HG03354 (cell line): ENCODE measurements at regions not wholly inside any gene's neighbourhood (a gene's known extent, or its start where the extent isn't known, plus 50 kb on each side); places are given as distances from the start of the nearest gene placed in this dataset.
A peak's percentile ranks its signal among the peaks of the same experiment; 100 is the strongest.

Experiments used
- ATAC-seq: cut with Tn5 transposase; IDR thresholded peaks from one replicate; pipeline ENCODE4 v1.9.1; 2021; ENCODE audit warnings: mild to moderate bottlenecking; ENCODE audit not compliant: unreplicated experiment, poor library complexity, severe bottlenecking

GRCh38 chr9:29806937-29807618 lies 2233.8 kb upstream of the C9orf72 start:
- ATAC-seq, result no peak

DNA sequence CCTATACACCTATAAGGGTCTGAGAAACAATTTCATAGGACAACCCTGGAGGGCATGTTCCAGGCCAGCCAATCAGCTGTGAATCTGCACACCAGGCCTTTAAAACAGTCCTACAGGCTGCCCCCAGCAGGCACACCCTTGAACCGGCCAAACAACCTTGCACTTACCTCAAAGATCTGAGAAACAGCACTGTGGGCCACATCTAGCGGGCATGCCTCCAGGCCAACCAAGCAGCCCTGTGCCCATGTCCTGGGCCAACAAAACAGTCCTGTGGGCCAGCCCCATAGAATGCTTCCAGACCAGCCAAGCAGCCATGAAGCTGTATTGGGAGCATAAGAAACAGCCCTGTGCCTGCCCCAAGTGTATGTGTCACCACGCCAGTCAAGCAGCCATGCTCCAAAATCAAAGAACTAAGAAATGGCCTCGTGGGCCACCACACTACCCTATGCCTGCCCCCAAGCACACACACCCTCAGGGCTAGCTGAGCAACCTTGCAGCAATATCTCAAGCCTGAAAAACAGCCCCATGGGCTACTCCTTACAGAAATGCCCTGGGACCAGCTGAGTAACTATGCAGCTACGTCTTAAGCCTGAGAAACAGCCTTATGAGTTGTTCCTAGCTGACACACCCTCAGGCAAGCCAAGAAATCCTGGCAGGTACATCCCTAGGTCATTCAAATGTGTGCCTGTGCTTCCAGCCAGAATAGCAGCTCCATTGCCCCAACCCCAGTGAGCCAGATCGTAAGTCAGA lies 2243.8 kb upstream of the C9orf72 start:
- no peak for ATAC-seq

DNA sequence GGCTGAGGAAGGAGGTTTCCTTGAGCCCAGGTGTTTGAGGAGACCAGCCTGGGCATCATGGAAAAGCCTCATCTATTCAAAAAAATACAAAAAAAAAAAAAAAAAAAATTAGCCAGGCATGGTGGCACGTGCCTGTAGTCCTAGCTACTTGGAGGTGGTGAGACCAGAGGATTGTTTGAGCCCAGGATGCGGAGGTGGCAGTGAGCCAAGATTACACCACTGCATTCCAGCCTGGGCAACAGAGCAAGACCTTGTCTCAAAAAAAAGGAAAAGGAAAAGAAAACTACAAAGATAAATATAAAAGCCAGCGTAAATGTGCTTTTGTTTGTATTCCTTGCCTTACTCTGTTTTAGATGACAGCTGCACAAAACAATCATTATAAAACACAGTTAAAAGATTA lies 2249.2 kb upstream of the C9orf72 start:
- no peak for ATAC-seq

GRCh38 chr9:29826421-29826820 lies 2253.1 kb upstream of the C9orf72 start:
- no peak for ATAC-seq

DNA sequence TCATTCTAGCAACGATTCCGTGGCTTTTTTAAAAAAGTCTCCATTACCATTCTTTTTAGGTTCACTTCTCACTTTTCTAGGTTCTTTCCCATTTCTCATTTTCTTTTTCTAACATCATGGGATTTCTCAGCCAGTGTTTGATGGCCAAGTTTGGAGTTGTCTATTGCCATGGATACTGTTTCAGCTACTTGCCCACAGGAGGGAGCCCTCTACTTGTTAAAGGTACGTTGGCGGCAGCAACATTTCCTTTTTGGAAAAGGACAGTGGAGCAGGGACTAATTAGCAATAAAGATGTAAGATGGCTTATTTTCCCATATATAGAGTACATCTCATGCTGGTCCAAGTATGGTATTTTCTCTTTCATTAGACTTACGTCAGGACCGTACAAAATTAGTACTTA lies 2257.5 kb upstream of the C9orf72 start:
- no peak for ATAC-seq

DNA sequence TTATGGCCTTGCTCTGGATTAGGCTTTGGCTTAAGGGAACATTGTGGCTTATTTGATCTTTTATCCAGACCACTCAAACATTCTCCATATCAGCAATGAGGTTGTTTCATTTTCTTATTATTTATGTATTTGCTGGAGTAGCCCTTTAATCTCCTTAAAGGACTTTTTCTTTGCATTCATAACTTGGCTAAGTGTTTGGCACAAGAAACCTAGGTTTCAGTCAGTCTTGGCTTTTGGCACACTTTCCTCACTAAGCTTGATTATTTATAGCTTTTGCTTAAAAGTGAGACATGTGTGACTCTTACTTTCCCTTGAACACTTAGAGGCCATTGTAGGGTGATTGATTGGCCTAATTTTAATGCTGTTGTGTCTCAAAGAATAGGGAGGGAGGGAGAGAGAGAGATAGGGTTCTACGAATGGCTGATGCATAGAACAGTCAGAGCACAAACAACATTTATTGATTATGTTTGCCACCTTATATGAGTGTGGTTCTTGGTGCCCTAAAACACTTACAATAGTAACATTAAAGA lies 2265.3 kb upstream of the C9orf72 start:
- no peak for ATAC-seq

DNA sequence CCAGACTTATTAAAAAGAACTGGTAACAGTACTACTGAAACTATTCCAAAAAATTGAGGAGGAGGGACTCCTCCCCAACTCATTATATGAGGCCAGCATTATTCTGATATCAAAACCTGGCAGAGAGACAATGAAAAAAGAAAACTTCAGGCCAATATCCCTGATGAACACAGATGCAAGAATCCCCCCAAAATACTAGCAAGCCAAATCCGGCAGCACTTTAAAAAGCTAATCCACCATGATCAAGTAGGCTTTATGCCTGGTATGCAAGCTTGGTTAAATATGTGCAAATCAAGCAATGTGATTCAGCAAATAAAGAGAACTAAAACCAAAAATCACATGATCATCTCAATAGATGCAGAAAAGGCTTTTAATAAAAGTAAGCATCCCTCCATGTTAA lies 2271.0 kb upstream of the C9orf72 start:
- ATAC-seq, result no peak

DNA sequence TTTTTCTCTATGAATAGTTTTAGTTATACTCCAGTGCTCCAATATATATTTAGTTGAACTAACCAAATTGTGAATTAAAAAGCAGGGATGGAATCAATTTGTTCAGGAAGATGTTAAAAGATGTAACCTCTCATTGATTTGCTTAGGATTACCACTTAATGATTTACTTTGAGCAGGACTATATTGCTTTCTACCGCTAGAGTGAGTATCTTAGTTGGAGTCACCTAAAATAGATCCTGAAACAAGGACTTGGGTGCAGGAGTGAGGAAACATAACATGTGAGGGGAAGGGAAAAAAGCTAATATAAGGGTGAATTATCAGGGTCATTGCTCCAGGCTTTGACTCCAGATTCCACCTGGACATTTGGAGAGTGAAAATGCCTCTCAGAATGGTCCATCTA lies 2277.4 kb upstream of the C9orf72 start:
- ATAC-seq, result no peak

DNA sequence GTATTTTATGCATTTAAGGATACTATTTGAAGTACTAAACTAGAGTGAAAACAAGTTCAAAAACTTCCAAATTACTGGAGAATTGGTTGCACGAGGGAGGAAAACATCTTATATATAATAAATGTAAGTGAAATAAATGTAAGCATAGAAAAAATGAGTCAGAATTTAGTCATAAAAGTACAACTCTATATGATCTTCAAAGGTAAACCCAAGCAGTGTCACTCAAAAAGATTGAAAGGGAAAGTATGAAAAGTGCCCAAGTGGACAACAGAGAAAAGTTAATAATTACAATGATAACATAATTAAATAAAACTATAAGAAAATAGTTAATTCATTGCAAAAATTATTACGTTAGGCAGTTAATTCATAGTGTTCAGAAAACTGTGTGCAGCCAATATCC lies 2288.5 kb upstream of the C9orf72 start:
- no peak for ATAC-seq

GRCh38 chr9:29865764-29866313 lies 2292.6 kb upstream of the C9orf72 start:
- ATAC-seq, result peak; percentile 20

DNA sequence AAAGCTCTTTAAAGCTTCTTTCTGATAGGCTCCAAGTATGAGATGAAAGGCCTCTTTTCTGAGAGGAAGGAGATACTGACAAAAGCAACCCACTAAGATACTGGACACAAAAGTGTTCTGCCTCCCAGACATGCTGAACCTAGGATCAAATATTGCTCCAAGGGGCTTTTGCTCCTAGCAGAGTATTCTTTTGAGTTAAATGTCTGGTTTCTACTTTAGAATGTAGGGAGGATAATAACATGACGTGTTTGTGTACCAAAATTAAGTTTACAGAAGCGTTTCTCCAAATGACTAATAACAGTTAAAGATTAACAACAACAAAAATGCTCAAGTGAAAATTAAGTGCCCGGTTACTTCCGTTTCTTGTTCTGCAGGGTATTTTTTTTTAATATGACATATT lies 2293.3 kb upstream of the C9orf72 start:
- peak; percentile 62 for ATAC-seq

DNA sequence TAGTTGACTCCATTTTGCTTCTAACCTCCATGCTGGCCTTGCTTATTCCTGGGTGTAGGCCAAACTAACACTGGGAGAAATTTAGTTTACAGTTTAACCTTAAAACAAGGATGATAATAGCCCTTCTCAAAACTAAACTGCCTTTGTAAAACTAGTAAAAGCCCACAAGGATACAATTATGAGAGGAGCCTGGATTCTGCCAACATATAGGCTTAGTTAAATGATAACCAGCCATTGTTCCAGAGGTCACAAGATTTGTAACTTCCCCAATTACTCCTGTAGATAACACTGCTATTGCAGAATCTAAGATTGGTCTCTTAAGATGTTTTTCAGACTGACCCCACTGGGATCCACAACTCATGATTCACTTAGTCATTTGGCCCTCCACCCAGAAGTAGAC lies 2300.3 kb upstream of the C9orf72 start:
- no peak for ATAC-seq

DNA sequence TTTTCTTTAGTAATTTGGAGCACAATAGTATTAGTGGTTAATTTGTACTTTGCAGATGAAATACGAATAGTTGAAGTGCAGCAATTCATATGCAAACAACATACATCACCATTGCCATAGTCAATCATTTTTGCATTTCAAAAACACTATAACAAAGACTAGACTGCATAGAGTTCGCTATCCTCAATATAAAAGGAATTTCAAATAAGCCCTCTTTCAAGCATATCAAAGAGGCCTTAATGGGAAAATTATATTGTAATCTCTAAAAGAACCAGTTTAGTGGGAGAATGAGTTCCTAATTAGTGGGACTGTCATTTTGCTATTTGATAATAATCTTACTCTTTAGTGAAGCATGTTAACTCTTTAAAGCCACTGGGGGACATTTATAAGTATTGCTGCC lies 2302.3 kb upstream of the C9orf72 start:
- no peak for ATAC-seq

DNA sequence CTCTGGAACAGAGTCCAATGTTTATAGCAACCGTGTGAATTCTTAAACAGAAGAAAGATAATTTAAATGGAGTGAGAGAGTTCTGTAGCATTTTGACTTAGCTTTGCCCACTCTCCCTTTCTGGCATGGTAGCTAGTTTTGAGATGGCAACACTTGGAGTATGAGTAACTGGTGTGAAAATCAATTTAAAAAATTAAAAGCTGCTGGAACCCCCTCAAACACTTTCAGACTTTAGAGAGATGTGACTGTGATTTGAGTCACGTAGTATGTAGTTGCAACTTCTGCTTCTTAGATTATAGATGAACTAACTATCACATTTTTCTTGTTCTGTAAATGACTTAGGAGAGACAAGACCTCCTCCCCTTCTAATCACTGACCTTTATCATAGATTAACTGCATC lies 2309.5 kb upstream of the C9orf72 start:
- ATAC-seq, result no peak

- no peak for ATAC-seq
Observed at GRCh38 chr9:29906065-29906464, 2332.8 kb upstream of the C9orf72 start.

DNA sequence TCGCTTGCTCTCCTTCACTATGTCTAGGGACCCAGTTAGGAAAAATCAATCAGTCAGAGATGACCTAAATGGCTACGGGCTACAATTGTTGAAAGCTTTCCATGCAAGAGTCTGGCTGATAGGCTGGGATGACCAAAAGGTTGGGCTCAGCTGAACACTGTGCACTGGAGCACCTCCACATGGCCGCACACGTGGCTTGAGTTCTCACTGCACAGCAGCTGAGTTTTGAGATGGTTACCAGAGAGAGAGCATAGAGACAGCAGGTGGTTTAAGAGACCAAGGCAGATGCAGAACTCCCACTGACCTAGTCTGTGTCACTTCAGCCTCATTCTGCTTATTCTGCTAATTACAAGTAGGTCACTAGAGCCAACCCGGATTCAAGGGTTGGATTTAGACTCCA lies 2354.8 kb upstream of the C9orf72 start:
- no peak for ATAC-seq

DNA sequence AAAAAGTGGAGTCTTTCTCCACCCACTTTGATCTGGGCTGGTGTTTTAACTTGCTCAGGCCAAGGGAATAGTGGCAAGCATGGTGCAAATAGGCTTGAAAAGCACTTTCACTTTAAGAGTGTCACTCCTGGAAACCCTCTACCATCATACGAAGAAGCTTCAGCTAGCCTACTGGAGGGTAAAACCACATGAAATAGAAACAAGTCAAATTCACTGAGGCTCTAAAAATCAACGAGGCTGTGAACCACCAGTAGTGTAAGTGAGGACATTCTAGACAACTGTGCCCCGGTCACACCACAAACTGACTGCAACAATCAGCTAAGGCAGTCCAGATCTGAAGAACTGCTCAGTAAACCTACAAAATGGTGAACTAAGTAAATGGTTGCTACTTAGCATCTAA lies 2366.3 kb upstream of the C9orf72 start:
- no peak for ATAC-seq

GRCh38 chr9:29945012-29945411 lies 2371.7 kb upstream of the C9orf72 start:
- ATAC-seq, result no peak

GRCh38 chr9:29958469-29958868 lies 2385.2 kb upstream of the C9orf72 start:
- ATAC-seq, result no peak

GRCh38 chr9:29965834-29966233 lies 2392.6 kb upstream of the C9orf72 start:
- no peak for ATAC-seq

DNA sequence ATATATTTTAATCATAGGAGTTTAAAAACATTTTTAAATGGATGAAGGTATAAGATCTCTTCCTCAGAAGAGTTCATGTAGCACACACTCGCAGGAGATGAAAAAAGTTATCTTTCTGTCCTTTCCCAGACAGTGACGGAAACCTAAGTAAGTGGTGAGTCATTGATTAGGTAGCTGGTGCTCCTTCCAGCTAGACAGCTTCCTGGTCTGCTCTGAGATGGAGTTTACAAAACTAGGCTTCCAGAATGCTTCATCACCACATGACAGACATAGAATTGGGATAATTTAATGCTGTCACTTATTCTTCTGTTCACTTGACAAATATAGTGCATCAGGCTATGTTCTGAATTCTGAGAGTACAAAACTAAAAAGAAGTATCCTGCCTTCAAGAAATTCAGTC lies 2393.0 kb upstream of the C9orf72 start:
- ATAC-seq, result no peak
